Activated naive CD4-positive, alpha-beta T cell treated with anti-CD3 and anti-CD28 coated beads, Interleukin-2, amount 10 ng/mL, durations not matched to agents 7 days and 5 days (primary cell): ENCODE measurements at regions not wholly inside any gene's neighbourhood (a gene's known extent, or its start where the extent isn't known, plus 50 kb on each side); places are given as distances from the start of the nearest gene placed in this dataset.
"Not testable (repeated sequence)": the region's sequence is repeated elsewhere in the genome, so short reads cannot be mapped to it uniquely, and the experiment has no call there.

Experiments used
- CTCF ChIA-PET: fragments of 350-600 bp; sonication (Branson Sonifier 250); formaldehyde crosslinking; loops from one replicate; lab custom pipeline; 2021; ENCODE audit warnings: antibody characterized with exemption; lab: Charles Lee
- DNase-seq: peaks from one replicate; pipeline ENCODE4 v3.0.0-alpha.2; 2020
- H3K27ac Mint-ChIP-seq: one replicate; pipeline ENCODE4 v1.8.0; 2021; ENCODE audit warnings: mild to moderate bottlenecking, moderate library complexity, mixed read lengths
- H3K27me3 Mint-ChIP-seq: one replicate; pipeline ENCODE4 v1.8.0; 2021; ENCODE audit warnings: mild to moderate bottlenecking, mixed read lengths
- H3K36me3 Mint-ChIP-seq: one replicate; pipeline ENCODE4 v1.8.0; 2021; ENCODE audit warnings: mixed read lengths
- H3K4me1 Mint-ChIP-seq: one replicate; pipeline ENCODE4 v1.8.0; 2021; ENCODE audit warnings: mixed read lengths
- H3K4me3 Mint-ChIP-seq: one replicate; pipeline ENCODE4 v1.8.0; 2021; ENCODE audit warnings: mild to moderate bottlenecking, moderate library complexity, mixed read lengths
- H3K9me3 Mint-ChIP-seq: one replicate; pipeline ENCODE4 v1.8.0; 2021; ENCODE audit warnings: mixed read lengths

GRCh38 chr2:180709392-180710145, 270.8 kb upstream of the UBE2E3 start:
- Mint-ChIP-seq H3K4me1 (no peaks in the 10 kb centered on the region), H3K36me3 (no peaks in the 10 kb centered on the region), H3K27me3 (no peaks in the 10 kb centered on the region), H3K27ac (no peak overlapping the region), H3K4me3 (no peak overlapping the region), H3K9me3 (no peaks in the 10 kb centered on the region)
- no peak for DNase-seq
- CTCF ChIA-PET = no interaction called here

GRCh38 chr2:180707884-180708205, 272.6 kb upstream of the UBE2E3 start:
- H3K36me3 Mint-ChIP-seq = no peaks in the 10 kb centered on the region
- no peaks in the 10 kb centered on the region for H3K27me3 Mint-ChIP-seq
- no peaks in the 10 kb centered on the region for H3K4me1 Mint-ChIP-seq
- no peak for DNase-seq
- no peak overlapping the region for H3K27ac Mint-ChIP-seq
- H3K9me3 Mint-ChIP-seq = no peaks in the 10 kb centered on the region
- no peak overlapping the region for H3K4me3 Mint-ChIP-seq
- CTCF ChIA-PET = no interaction called here

GRCh38 chr2:180707175-180707883, 273.1 kb upstream of the UBE2E3 start:
- CTCF ChIA-PET = no interaction called here

GRCh38 chr2:180706694-180707093, 273.7 kb upstream of the UBE2E3 start:
- Mint-ChIP-seq H3K4me1 (no peaks in the 10 kb centered on the region), H3K27me3 (no peaks in the 10 kb centered on the region), H3K9me3 (no peaks in the 10 kb centered on the region), H3K36me3 (no peaks in the 10 kb centered on the region), H3K27ac (no peak overlapping the region), H3K4me3 (no peak overlapping the region)
- CTCF ChIA-PET = no interaction called here
- no peak for DNase-seq

More at GRCh38 chr2:180707175-180707883, 273.1 kb upstream of the UBE2E3 start:
- H3K27ac Mint-ChIP-seq = no peak overlapping the region
- no peaks in the 10 kb centered on the region for H3K27me3 Mint-ChIP-seq
- H3K36me3 Mint-ChIP-seq = no peaks in the 10 kb centered on the region
- no peaks in the 10 kb centered on the region for H3K9me3 Mint-ChIP-seq
- H3K4me3 Mint-ChIP-seq = no peak overlapping the region
- DNase-seq = no peak
- no peaks in the 10 kb centered on the region for H3K4me1 Mint-ChIP-seq

GRCh38 chr2:180705551-180705950, 274.9 kb upstream of the UBE2E3 start:
- DNase-seq = no peak
- Mint-ChIP-seq H3K4me1 (no peaks in the 10 kb centered on the region), H3K4me3 (no peak overlapping the region), H3K27ac (no peak overlapping the region), H3K27me3 (no peaks in the 10 kb centered on the region), H3K36me3 (no peaks in the 10 kb centered on the region), H3K9me3 (no peaks in the 10 kb centered on the region)
- CTCF ChIA-PET = no interaction called here

GRCh38 chr2:180705122-180705521, 275.3 kb upstream of the UBE2E3 start:
- Mint-ChIP-seq H3K9me3 (no peaks in the 10 kb centered on the region), H3K4me3 (no peak overlapping the region), H3K27ac (no peak overlapping the region), H3K27me3 (no peaks in the 10 kb centered on the region), H3K4me1 (no peaks in the 10 kb centered on the region), H3K36me3 (no peaks in the 10 kb centered on the region)
- CTCF ChIA-PET = no interaction called here
- DNase-seq = no peak

- no peaks in the 10 kb centered on the region for H3K9me3 Mint-ChIP-seq
- no peak for DNase-seq
- no peaks in the 10 kb centered on the region for H3K27me3 Mint-ChIP-seq
- CTCF ChIA-PET = interaction anchor here (1.1 kb wide), 1 partner anchor 11 kb away, joined by 3 read pairs; no protein-coding TSS in a partner anchor
- H3K36me3 Mint-ChIP-seq = no peaks in the 10 kb centered on the region
- no peaks in the 10 kb centered on the region for H3K4me1 Mint-ChIP-seq
- H3K4me3 Mint-ChIP-seq = no peak overlapping the region
- H3K27ac Mint-ChIP-seq = no peak overlapping the region
Observed at GRCh38 chr2:180699657-180700361, 280.6 kb upstream of the UBE2E3 start.

GRCh38 chr2:180698668-180699067, 281.7 kb upstream of the UBE2E3 start:
- H3K9me3 Mint-ChIP-seq = no peaks in the 10 kb centered on the region
- no peaks in the 10 kb centered on the region for H3K36me3 Mint-ChIP-seq
- H3K27ac Mint-ChIP-seq = no peak overlapping the region
- CTCF ChIA-PET = no interaction called here
- no peaks in the 10 kb centered on the region for H3K4me1 Mint-ChIP-seq
- H3K4me3 Mint-ChIP-seq = no peak overlapping the region
- no peak for DNase-seq
- no peaks in the 10 kb centered on the region for H3K27me3 Mint-ChIP-seq

- Mint-ChIP-seq H3K9me3 (no peaks in the 10 kb centered on the region), H3K27me3 (no peaks in the 10 kb centered on the region)
- CTCF ChIA-PET = no interaction called here
Observed at GRCh38 chr2:180695586-180696401, 284.6 kb upstream of the UBE2E3 start.

GRCh38 chr2:180694445-180695421, 285.7 kb upstream of the UBE2E3 start:
- Mint-ChIP-seq H3K27me3 (no peaks in the 10 kb centered on the region), H3K27ac (no peak overlapping the region), H3K4me1 (no peaks in the 10 kb centered on the region), H3K36me3 (no peaks in the 10 kb centered on the region), H3K9me3 (no peaks in the 10 kb centered on the region), H3K4me3 (no peak overlapping the region)
- DNase-seq = no peak
- CTCF ChIA-PET = no interaction called here

More at GRCh38 chr2:180695586-180696401, 284.6 kb upstream of the UBE2E3 start:
- H3K36me3 Mint-ChIP-seq = no peaks in the 10 kb centered on the region
- H3K4me3 Mint-ChIP-seq = no peak overlapping the region
- DNase-seq = no peak
- H3K4me1 Mint-ChIP-seq = no peaks in the 10 kb centered on the region
- H3K27ac Mint-ChIP-seq = no peak overlapping the region

- H3K9me3 Mint-ChIP-seq = no peaks in the 10 kb centered on the region
- H3K4me1 Mint-ChIP-seq = no peaks in the 10 kb centered on the region
- H3K27ac Mint-ChIP-seq = no peak overlapping the region
- H3K36me3 Mint-ChIP-seq = no peaks in the 10 kb centered on the region
- H3K4me3 Mint-ChIP-seq = no peak overlapping the region
- no peak for DNase-seq
- CTCF ChIA-PET = no interaction called here
- H3K27me3 Mint-ChIP-seq = no peaks in the 10 kb centered on the region
Observed at GRCh38 chr2:180692322-180692721, 288.1 kb upstream of the UBE2E3 start.

GRCh38 chr2:180691855-180692223, 288.6 kb upstream of the UBE2E3 start:
- DNase-seq, CTCF ChIA-PET, H3K27ac Mint-ChIP-seq, H3K27me3 Mint-ChIP-seq, H3K36me3 Mint-ChIP-seq, H3K4me3 Mint-ChIP-seq, H3K9me3 Mint-ChIP-seq, H3K4me1 Mint-ChIP-seq: not testable (repeated sequence)

- H3K27ac Mint-ChIP-seq, H3K36me3 Mint-ChIP-seq, H3K27me3 Mint-ChIP-seq, DNase-seq, H3K4me3 Mint-ChIP-seq, CTCF ChIA-PET, H3K4me1 Mint-ChIP-seq, H3K9me3 Mint-ChIP-seq: not testable (repeated sequence)
Observed at GRCh38 chr2:180691186-180691854, 289.1 kb upstream of the UBE2E3 start.
